MM.1S (cell line): ENCODE measurements at regions not wholly inside any gene's neighbourhood (a gene's known extent, or its start where the extent isn't known, plus 50 kb on each side); places are given as distances from the start of the nearest gene placed in this dataset.
A peak's percentile ranks its signal among the peaks of the same experiment; 100 is the strongest.

Experiments used
- DNase-seq: peaks from one replicate; pipeline ENCODE4 v3.0.0-alpha.2; 2015
- H2AFZ ChIP-seq: fragments of 300-600 bp; sonication (generic); 2 replicates; pipeline ENCODE4 v1.6.0; 2016; ENCODE audit warnings: antibody characterized with exemption, low read length
- H3F3A ChIP-seq: fragments of 300-600 bp; sonication (generic); 2 replicates; pipeline ENCODE4 v1.6.1; 2016; ENCODE audit warnings: mild to moderate bottlenecking, antibody characterized with exemption, low read length, moderate library complexity, mixed read lengths; ENCODE audit not compliant: insufficient read depth
- H3K27ac ChIP-seq: fragments of 300-600 bp; sonication (generic); 2 replicates; pipeline ENCODE4 v1.5.1; 2016; ENCODE audit warnings: mild to moderate bottlenecking, low read length
- H3K27me3 ChIP-seq: fragments of 300-600 bp; sonication (generic); replicated peaks from 2 replicates; pipeline ENCODE4 v1.6.0; 2016; ENCODE audit warnings: low read length; ENCODE audit not compliant: insufficient read depth
- H3K36me3 ChIP-seq: fragments of 300-600 bp; sonication (generic); replicated peaks from 2 replicates; pipeline ENCODE4 v1.6.1; 2016; ENCODE audit warnings: mild to moderate bottlenecking, low read length, mixed read lengths; ENCODE audit not compliant: insufficient read depth
- H3K4me1 ChIP-seq: fragments of 300-600 bp; sonication (generic); 2 replicates; pipeline ENCODE4 v1.6.1; 2016; ENCODE audit warnings: low read length, mixed read lengths
- H3K4me2 ChIP-seq: fragments of 300-600 bp; sonication (generic); 2 replicates; pipeline ENCODE4 v1.6.0; 2016; ENCODE audit warnings: low read depth, low read length
- H3K4me3 ChIP-seq: fragments of 300-600 bp; sonication (generic); 2 replicates; pipeline ENCODE4 v1.5.1; 2016; ENCODE audit warnings: low read length, mixed read lengths
- H3K79me2 ChIP-seq: fragments of 300-600 bp; sonication (generic); 2 replicates; pipeline ENCODE4 v1.6.1; 2016; ENCODE audit warnings: mixed run types, low read length, mixed read lengths
- H3K9ac ChIP-seq: fragments of 300-600 bp; sonication (generic); 2 replicates; pipeline ENCODE4 v1.6.1; 2016; ENCODE audit warnings: low read length, mixed read lengths
- H3K9me2 ChIP-seq: fragments of 300-600 bp; sonication (generic); replicated peaks from 2 replicates; pipeline ENCODE4 v1.6.1; 2016; ENCODE audit warnings: mild to moderate bottlenecking, low read length, mixed read lengths; ENCODE audit not compliant: insufficient read depth
- H3K9me3 ChIP-seq: fragments of 300-600 bp; sonication (generic); replicated peaks from 2 replicates; pipeline ENCODE4 v1.6.1; 2016; ENCODE audit warnings: mild to moderate bottlenecking, low read length, mixed read lengths; ENCODE audit not compliant: insufficient read depth
- H4K20me1 ChIP-seq: fragments of 300-600 bp; sonication (generic); 2 replicates; pipeline ENCODE4 v1.6.1; 2016; ENCODE audit warnings: mild to moderate bottlenecking, low read length, moderate library complexity, mixed read lengths; ENCODE audit not compliant: insufficient read depth
- EZH2 ChIP-seq: fragments of 300-600 bp; sonication (generic); optimal IDR thresholded peaks from 2 replicates; pipeline ENCODE3; 2017; ENCODE audit warnings: low read depth, mild to moderate bottlenecking, antibody characterized with exemption, low read length, mixed read lengths
- EZH2phosphoT487 ChIP-seq: fragments of 300-600 bp; sonication (generic); IDR thresholded peaks from 2 replicates; pipeline ENCODE4 v1.6.1; 2018; ENCODE audit warnings: antibody characterized with exemption, low read length
- TF ChIP-seq, protein P1 (sequence below): fragments of 300-600 bp; sonication (generic); IDR thresholded peaks from 2 replicates; pipeline ENCODE4 v1.5.1; 2016; ENCODE audit warnings: antibody characterized with exemption, low read length, mixed read lengths

DNA sequence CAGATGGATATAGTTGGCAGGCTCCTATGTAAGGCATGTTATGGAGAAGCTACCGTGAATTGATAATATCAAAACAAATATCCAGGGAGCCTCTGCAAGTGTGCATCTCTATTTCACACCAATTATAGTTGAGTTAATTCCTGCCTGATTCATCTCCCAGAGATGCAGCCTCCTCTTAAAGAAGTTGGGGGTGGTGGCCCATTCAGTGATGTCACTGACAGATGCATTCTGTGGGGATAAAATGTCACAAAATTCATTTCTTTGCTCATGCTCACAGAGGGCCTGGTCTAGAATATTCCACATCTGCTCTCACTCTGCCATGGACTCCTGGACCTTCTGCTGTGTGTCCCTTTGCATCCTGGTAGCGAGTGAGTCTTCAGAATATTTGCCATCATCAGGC lies 189.1 kb upstream of the PRSS1 start:
- H3K4me2 ChIP-seq = no peak overlapping the region
- no peaks in the 10 kb centered on the region for H4K20me1 ChIP-seq
- no peaks in the 10 kb centered on the region for H3F3A ChIP-seq
- DNase-seq = no peak
- no peak overlapping the region for H3K27ac ChIP-seq
- H3K27me3 ChIP-seq = no peaks in the 10 kb centered on the region
- no peak overlapping the region for H3K9ac ChIP-seq
- no peak overlapping the region for H3K4me3 ChIP-seq
- H3K4me1 ChIP-seq = peaks cover 19% of the 10 kb centered on the region
- H3K9me2 ChIP-seq = no peaks in the 10 kb centered on the region
- TF ChIP-seq, protein P1, sequence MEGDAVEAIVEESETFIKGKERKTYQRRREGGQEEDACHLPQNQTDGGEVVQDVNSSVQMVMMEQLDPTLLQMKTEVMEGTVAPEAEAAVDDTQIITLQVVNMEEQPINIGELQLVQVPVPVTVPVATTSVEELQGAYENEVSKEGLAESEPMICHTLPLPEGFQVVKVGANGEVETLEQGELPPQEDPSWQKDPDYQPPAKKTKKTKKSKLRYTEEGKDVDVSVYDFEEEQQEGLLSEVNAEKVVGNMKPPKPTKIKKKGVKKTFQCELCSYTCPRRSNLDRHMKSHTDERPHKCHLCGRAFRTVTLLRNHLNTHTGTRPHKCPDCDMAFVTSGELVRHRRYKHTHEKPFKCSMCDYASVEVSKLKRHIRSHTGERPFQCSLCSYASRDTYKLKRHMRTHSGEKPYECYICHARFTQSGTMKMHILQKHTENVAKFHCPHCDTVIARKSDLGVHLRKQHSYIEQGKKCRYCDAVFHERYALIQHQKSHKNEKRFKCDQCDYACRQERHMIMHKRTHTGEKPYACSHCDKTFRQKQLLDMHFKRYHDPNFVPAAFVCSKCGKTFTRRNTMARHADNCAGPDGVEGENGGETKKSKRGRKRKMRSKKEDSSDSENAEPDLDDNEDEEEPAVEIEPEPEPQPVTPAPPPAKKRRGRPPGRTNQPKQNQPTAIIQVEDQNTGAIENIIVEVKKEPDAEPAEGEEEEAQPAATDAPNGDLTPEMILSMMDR = no peak
- TF ChIP-seq EZH2 (no peak), EZH2phosphoT487 (no peak)
- H3K9me3 ChIP-seq = no peaks in the 10 kb centered on the region
- no peaks in the 10 kb centered on the region for H3K79me2 ChIP-seq
- H3K36me3 ChIP-seq = no peaks in the 10 kb centered on the region
- H2AFZ ChIP-seq = no peak overlapping the region

DNA sequence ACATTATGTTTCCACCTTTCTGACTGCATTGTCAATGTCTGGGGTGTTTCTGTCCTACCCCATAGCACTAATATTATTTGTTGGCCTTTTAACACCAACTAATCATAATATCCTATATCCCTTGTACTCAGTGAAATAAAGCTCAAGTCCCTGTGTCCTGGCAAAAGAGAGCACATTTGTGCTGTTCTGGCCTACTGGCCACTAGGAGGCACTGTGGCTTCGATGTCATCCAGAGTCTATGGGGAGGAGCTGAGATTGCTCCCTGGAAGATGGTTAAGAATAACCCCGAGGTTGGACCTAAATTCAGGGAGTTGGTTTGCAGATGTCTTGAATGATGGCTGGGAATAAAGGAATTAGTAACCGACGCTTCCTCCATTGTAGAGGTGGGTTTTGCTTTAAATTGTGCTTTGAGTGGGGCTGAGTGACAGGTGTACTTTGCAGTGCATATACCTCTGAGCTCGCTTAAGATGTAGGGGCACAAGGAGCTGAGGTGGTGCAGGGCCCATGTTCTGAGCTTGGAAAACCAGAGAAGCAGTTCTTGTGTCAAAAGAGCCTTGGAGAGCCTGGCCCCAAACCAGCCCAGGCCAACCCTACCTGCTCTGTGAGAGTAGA lies 191.2 kb upstream of the PRSS1 start:
- H3F3A ChIP-seq = no peaks in the 10 kb centered on the region
- H3K27me3 ChIP-seq = no peaks in the 10 kb centered on the region
- no peak overlapping the region for H3K4me2 ChIP-seq
- no peaks in the 10 kb centered on the region for H3K9me3 ChIP-seq
- no peaks in the 10 kb centered on the region for H3K36me3 ChIP-seq
- H3K27ac ChIP-seq = no peak overlapping the region
- peak; percentile 75 for DNase-seq
- TF ChIP-seq, protein P1 = peak; percentile 99
- no peak for TF ChIP-seq EZH2
- TF ChIP-seq EZH2phosphoT487 = no peak
- H4K20me1 ChIP-seq = no peaks in the 10 kb centered on the region
- no peaks in the 10 kb centered on the region for H3K79me2 ChIP-seq
- no peak overlapping the region for H3K4me3 ChIP-seq
- H2AFZ ChIP-seq = no peak overlapping the region
- no peak overlapping the region for H3K9ac ChIP-seq
- H3K4me1 ChIP-seq = peaks cover 19% of the 10 kb centered on the region
- H3K9me2 ChIP-seq = no peaks in the 10 kb centered on the region

DNA sequence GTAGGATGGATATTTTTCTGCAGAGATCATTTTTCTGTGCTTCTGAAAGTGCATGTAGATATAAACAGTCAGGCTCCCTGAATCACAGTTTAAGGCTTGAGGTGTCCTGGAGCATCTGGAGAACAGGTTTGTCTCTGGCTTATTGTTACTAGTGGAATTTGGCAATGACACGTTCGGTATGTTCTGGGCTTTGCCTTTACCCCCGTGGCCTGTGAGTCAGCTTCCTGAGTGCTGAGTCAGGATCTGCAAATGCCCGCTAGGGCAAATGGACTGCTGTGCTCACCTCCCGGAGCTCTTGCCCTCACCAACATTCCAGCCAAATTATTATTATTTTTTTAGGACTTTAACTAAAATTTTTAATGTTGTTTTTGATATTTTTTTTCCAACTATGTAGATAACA lies 192.5 kb upstream of the PRSS1 start:
- no peak overlapping the region for H3K27ac ChIP-seq
- H3K9me3 ChIP-seq = no peaks in the 10 kb centered on the region
- H3F3A ChIP-seq = no peaks in the 10 kb centered on the region
- DNase-seq = peak; percentile 85
- TF ChIP-seq EZH2 = no peak
- TF ChIP-seq, protein P1 = peak; percentile 30
- no peaks in the 10 kb centered on the region for H3K36me3 ChIP-seq
- H3K4me1 ChIP-seq = peaks cover 19% of the 10 kb centered on the region
- no peak overlapping the region for H3K4me3 ChIP-seq
- peak overlapping the region; percentile 12; the same call in 1 of the 2 replicates for H3K4me2 ChIP-seq
- no peaks in the 10 kb centered on the region for H3K79me2 ChIP-seq
- no peak overlapping the region for H3K9ac ChIP-seq
- no peaks in the 10 kb centered on the region for H4K20me1 ChIP-seq
- 0 out of 2 replicates have a peak overlapping the region, but pooled peaks have one; percentile 1 for H2AFZ ChIP-seq
- no peaks in the 10 kb centered on the region for H3K27me3 ChIP-seq
- H3K9me2 ChIP-seq = no peaks in the 10 kb centered on the region
